COR-L47 (cell line): ENCODE measurements at regions not wholly inside any gene's neighbourhood (a gene's known extent, or its start where the extent isn't known, plus 50 kb on each side); places are given as distances from the start of the nearest gene placed in this dataset.

Source experiments
- DNase-seq: peaks from one replicate; lab custom pipeline; 2025; lab: John Stamatoyannopoulos, UW

DNA sequence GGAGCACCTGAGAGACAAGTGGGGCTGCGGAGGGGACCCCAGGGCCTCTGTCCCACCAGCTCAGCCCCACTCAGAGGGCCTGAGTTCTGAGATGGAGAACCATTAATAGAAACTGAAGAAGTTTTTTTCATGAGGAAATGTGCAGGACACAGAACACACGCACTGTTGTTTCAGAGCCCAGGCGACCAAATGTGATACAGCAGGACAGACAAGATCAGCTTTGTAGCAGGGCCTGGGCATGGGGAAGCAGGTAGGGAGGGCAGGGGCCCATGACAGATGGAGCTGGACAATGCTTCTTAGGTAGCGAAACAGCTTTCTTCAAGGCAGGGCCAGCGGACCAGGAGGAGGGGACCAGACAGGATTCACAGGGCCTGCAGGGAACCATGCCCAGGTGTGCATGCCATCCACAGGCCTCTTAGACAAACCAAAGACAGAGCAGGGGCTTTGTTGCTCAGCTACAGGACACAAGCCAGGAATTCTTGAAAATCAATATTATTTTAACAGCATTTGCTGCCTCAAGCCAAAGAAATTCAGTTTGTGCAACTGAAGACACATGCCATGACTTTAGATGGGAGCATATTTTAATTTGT, 252.8 kb upstream of the GYPC start:
- no peak for DNase-seq

DNA sequence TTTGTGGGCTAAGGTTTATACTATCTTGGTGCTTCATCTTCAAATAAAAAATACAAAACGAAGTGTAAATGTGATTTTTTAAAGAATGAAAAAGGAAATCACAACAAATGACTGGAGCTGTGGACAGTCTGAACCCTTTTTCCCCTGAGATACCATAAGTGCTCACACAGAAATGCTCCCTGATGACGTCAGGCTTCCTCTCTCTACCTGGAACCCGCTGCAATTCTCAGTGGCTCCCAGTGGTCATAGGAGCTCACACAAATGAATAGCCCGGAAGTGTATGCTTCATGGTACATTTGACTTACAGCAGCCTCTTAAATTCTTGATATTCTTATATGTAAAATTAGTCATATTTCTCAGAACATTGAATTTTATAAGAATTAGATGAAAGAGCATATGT, 249.7 kb upstream of the GYPC start:
- no peak for DNase-seq

DNA sequence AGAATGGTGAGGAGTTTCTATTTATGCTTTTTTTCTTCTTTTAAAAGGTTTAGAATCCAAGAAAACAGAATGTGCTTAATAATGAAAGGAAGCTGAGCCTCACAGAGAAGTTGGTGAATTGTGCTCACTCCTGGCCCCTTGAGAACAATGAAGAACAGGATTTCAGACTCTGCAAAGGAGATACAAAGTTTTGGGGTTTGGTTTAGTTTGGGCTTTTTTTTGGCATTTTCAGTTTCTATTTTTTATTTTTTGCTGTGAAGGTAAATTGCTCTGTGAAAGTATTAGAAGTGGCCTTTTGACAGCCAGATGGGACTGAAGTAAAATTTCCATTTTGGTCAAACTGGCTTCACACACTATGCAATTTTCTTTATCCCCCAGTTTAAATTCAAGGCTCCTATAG, 247.3 kb upstream of the GYPC start:
- DNase-seq, result no peak

DNA sequence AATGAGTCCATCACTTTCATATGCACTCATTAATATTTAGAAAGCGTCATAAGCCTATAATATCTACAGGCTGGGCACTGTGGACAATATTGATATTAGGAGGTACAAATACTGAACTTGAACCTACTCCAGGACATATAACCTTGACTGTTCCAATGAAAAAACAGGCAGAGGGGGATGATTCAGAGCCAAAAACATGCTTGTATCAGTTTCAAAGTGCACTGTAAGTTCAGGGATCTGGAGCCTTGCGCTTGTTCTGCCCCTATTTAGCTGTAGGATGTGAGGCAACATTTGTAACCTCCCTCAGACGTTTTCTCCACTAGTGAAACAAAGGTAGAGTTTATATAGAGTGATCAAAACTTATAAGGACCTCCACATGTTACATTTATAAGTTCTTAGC, 246.1 kb upstream of the GYPC start:
- no peak for DNase-seq

DNA sequence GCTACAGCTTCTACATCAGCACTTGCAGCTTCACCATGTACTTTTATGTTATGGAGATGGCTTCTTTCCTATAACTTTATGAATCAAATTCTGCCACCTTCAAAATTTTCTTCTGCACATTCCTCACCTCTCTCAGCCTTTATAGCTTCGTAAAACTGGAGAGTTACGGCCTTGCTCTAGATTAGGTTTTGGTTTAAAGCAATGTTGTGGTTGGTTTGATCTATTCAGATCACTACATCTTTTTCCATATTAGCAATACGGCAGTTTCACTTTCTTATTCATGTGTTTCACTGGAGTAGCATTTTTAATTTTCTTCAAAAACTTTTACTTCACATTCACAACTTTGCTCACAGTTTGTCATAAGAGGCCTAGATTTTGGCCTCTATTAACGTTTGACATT, 242.9 kb upstream of the GYPC start:
- DNase-seq, result no peak

DNA sequence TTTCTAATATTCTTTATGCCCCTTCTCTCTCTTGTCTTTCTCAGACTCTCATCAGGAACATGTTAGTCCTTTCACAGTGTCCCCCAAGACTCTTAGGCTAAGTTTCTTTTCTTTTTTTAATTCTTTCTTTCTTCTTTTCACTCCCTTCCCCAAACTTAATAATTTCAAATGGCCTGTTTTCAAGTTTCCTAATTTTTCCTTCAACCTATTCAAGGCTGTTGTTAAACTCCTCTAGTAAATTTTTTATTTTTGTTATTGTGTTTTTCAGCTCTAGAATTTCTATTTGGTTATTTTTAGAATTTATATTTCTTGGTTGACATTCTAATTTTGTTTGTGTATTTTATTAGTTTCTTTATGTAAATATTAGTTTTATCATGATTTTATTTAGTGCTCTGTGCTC, 236.6 kb upstream of the GYPC start:
- no peak for DNase-seq

DNA sequence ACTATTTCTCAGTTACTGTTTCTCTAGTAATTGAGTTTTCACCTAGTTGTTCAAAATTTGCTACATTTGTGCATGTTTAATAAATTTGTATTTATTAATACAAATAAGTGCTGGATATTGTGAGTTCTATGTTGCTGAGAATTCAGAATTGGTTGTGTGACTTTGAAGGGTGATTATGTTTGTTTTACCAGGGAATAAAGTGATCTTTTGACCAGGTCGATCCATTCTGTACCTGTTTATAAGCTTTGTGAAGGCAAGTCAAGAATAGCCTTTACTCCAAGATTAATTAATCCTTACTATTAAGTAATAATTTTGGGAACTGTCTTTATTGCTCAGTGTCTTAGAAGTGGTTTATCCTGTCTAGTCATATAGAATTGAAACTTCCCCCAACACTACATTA, 230.0 kb upstream of the GYPC start:
- no peak for DNase-seq

DNA sequence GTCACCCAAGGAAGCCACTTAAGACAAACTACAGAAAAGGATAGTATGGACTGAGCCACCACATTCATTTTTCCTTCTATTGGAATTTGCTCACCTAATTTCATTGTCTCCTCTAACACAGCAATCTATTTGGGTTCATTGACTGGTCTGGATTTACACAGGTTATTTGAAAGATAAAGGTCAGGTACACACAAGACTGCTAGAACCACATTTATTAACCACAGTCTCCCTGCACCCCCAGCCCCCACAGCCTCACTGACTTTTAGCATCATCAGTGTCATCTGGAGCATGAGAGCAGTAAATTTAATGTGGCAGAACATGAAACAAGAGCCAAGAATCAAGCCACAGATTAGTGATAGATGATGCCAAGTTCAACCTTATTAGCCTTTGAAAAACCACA, 226.9 kb upstream of the GYPC start:
- no peak for DNase-seq

DNA sequence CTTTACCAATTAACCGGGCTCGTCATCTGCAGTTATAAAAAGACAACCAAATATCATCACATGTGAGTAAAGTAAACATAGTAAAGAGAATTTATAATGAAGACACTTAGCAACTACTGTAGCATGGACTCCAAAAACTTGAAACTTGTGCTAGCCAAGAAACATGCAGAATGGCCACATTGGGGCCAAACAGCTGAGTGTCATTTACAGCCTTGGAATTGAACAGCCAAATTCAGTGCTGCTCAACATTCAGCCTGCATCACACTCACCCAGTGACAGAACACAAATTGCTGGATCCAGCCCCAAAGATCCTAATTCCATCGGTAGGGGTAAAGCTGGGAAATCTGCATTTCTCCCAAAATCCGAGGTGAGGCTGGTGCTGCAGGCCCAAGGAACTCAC, 224.8 kb upstream of the GYPC start:
- no peak for DNase-seq

DNA sequence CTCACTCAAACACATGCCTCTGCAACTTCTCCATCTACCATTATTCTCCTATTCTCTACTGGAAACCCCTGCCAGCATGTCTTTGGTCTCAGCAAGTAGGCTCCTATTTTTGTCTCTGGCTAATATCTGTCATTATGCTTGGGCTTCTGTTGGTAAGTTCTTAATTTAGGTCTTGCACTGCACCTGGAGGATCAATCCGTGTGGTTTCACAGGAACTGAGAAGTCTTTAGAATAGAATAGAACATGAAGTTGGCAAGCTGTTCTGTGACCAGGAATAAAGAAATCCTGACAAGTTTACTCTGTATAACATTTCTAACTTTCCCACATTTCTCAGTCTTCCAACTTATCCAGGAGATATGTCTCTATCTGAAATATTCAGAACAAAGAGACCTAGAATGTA, 219.5 kb upstream of the GYPC start:
- DNase-seq, result no peak

DNA sequence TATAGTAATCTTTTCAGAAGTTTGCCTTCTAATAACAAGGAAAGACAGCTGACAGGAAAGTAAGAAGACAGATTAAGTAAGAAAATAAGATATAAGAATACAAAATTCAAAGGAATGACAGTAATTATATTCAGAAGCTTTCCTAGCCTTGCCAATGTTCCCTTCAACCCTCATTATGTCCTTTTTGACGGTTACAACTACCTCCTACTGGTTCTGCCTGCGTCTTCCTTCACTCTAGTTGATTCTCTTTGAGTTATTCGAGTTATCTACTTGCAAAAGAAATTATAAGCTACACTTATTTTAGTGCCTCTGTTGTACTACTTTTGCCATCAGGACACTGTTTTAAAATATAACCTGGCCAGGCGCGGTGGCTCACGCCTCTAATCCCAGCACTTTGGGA, 218.9 kb upstream of the GYPC start:
- no peak for DNase-seq

DNA sequence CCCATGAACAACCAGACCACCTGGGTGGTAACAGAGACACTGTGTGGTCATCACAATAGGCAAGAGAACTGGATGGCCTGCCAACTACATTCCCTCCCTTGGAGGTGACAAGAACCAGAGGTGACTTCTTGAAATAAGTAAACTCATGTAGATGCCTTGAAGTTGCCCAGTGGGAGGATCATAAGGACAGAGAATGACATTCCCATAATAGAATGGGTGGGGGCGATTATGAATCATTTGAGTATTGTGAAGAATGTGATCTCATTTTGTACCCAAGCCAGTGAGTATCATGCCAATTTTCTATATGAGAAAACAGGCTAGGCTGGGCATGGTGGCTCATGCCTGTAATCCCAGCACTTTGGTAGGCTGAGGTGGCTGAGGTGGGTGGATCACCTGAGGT, 211.4 kb upstream of the GYPC start:
- no peak for DNase-seq

DNA sequence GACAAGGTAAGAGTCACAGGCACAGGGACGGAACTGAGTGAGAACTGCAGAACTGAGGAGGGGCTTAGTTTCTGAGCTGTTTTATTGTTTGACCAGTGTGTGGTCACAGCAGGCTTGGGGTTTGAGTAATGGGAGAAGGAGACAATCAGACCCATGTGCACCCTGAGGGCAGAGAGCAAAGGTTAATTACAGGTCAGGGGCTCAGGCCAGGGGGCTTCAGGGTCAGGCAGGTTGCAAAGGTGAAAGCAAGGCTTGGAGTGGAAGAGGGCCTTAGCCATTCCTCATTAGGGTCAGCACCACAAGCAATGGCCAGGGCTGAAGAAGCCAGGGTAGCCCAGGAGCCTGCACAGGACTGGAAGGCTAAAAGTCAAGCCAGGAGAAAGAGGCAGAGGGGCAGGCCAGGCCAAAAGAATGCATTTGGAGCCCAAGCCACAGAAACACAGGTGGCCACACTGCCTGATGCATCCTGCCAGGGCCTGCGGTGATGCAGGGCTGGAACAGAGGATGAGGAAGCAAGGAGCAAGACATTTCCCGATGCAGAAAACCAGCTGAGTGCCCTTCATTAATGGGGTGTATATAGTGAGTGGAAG, 209.8 kb upstream of the GYPC start:
- DNase-seq, result no peak

DNA sequence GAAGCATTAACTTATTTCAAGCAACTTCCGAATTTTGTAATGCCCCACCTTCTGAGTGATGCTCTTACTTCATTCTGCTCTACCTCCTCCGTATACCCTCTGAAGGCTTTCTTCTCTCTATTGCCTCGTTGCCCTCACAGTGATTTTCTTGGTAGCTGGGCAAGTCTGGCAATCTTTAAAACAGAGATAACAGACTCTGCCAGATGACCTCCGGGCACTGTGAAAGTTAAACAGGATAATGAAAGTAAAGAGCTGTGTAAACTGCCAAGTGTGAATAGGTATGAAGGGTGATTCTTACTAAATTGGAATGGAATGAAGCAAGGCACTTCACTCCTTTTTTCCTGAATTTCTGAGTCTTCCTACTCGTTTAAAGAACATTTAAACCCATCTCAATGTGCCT, 207.3 kb upstream of the GYPC start:
- DNase-seq, result no peak

DNA sequence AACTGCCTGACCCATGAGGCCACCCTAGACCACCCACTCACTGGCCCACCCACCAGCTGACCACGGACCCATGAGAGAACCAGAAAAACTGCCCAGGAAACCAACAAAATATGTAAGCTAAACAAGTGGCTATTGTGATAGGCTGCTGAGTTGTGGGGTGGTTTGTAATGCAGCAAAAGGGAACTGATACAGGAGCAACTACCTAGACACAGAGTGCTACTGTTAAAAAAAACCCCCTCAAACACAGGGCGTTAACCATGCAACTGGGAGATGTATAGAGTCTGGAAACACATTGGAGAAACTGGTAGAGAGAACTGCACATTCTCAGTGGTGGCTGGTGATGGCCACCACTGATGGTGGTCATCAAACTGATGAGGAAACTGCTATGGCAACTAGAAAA, 206.3 kb upstream of the GYPC start:
- DNase-seq, result no peak

DNA sequence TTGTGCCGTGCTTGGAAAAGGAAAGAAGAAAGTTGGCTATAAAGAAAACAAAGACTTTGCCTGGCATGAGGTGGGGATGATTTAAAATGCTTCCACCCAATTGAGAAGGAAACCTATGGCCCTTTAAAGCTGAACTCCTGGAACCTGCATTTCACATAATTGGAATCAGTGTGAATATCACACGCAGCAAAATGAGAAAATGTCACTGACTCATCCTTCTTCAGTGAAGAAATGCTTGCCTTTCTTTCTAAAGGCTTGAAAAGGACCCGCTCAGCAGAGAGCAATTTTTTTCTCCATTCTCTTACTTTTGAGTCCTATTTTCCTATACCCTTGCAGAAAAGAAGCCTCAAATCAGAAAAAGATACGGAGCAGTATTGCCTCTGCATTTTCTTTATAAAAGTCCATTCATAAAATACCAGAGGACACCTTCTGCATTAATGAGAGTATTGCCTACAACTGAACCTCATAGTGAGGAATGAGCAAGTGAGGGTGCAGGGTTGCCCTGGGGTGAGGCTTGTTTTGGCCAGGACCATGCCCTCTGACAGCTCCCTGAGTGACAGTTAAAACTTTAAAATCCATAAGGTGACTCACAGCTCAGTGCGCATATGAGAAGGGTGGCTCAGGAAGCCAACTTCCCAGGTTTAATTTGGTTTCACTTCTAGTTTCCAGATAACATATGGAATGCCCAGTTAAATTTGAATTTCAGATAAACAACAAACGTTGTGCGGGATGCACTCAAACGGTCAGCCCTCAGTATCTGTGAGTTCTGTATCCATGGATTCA, 191.9 kb upstream of the GYPC start:
- DNase-seq, result no peak

DNA sequence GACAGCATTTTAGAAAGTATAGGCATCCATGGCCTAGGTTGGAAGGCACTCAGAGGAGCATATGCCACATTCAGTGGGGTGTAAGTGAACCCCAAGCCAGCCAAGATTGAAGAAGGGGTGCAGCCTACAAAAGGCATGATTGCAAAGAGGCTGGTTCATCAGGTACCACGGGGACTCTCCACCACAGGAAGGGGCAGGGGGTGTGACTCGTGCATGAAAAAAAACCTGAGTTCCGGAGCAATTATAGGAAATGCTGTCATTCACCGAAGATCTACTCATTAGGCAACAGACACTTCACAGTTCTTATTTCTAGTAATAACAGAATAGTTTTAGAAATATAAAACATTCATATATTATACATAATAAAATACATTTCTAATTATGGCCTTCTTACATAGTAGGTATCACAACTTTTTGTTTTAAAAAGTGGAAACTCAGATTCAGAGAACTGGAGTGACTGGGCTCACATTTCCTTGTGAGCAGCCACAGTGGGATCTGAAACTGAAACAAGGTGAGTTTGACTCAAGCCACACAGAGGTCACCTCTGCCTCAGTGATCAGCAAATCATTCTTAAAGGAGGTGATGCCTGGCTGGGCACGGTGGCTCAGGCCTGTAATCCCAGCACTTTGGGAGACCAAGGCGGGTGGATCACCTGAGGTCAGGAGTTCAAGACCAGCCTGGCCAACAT, 188.4 kb upstream of the GYPC start:
- DNase-seq, result no peak

DNA sequence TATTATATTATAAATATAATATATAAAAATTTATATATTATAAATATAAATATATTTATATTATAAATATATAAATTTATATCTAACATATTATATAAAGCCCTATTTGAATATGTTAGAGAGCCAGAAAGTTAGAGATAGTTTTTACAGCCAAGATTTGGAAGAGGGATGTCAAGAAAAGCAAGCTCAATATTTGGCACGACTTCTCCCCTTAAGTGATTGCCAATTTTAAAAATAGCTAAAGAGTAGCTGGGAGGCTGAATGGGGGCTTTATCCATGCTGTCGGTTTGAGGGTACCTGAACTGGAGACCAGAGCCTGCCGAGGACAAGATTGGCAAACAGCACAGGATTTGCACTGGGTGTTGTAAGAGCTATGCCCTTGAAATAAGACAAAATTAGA, 180.9 kb upstream of the GYPC start:
- no peak for DNase-seq

DNA sequence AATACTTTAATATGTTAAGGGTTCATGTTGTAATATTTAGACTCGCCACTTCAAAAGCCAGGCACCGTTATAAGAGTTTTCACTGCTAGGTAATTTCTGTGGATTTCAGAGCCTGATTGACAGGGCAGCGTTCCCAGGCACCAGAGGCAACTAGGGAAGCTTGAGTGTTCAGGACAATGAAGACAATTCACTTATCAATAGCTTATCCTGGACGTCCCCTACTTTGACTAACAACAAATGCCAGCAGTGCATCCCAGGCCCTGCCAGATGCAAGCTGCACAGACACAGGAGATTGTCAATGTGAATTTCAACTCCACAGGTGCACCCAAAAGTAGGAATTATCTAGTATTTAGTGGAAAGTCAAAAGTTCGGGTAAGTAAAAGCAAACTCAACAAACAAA, 179.3 kb upstream of the GYPC start:
- DNase-seq, result no peak

DNA sequence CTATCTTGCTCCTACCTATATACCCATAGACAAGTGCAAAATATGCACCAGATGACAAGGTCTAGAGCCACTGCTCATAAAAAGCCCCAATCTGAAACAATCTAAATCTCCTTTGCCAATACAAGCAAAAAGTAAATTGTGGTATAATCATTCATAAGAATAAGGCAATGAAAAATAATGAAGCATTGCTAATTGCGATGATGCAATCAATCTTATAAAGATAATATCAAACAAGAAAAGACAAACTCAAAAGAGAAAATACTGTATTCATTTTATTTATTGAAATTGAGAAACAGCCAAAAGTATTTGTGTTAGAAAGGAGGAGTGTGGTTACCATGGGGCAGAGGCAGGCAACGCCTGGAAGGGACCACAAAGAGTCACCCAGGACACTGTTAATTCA, 175.9 kb upstream of the GYPC start:
- DNase-seq, result no peak

DNA sequence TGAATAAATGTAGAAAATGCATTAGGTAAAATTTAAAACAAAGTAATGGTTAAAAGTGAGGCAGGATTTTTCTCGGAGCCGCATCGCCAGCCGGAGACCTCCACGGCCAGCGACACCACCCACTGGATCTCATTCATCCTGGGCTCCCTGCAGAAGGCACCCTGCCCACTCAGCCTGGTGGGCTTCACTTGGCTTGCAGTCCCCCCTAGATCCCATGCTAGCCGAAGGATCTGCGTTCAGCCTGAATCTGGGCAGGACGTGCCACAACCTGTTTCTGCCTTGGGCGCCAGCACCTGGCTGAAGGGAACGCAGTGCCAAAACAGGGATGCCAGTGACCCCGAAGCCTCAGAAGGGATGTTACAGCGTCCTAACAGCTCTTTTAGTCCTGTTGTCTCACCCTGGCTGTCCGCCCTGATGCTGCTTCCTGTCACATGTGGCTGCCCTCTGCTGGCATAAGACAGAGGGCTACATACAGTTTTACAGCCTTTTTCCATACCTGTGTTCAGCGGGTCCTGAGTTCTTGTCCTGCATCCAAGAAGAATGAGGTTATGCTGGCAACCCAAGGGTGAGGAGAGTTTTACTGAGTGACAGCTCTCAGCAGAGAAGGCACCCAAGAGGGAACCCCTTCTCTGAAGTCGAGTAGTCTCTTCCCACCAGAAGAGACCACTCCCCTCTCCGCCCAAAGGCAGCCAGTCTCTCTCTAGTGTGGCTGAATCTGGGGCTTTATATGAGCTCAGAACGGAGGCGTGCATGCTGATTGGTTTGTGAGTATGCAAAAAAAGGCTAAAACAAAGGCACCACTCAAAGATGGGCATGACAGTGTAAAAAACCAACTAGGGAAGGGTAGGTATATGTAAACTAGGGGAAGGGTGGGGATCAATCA, 173.1 kb upstream of the GYPC start:
- DNase-seq, result peak; percentile 26

DNA sequence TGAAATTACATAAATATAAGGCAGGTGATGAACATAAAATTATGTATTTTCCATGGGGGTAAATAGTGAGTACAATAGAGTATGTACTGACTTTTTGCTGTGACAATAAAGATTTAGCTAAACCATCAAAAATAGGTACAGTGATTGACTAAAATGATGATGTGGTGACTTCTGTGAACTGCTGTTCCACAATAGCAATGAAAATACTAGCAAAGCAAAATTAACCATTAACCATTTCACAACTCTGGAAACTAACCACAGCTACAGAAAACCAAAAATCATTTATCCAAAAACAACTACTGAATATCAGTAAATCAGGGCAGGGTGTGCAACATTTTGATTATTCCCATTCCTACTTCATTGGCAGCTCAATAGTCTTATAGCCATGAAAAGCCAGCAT, 161.4 kb upstream of the GYPC start:
- no peak for DNase-seq
